Transverse colon (tissue), 4 donors: ENCODE measurements at regions not wholly inside any gene's neighbourhood (a gene's known extent, or its start where the extent isn't known, plus 50 kb on each side); places are given as distances from the start of the nearest gene placed in this dataset.

Experiments
- EP300 ChIP-seq: sonication (generic); formaldehyde crosslinking; IDR thresholded peaks from one replicate; pipeline ENCODE4 v1.6.1; 2017; ENCODE audit warnings: antibody characterized with exemption, low read depth
- POLR2AphosphoS5 ChIP-seq, 3 donors: sonication (generic); formaldehyde crosslinking; IDR thresholded peaks; one replicate each; pipeline ENCODE4 v1.6.1; 2016; ENCODE audit warnings: antibody characterized with exemption in 3 of 3
- TF ChIP-seq, protein P1 (sequence below), 5 experiments: fragments of 200-600 bp in 3 of 5; fragments of 450-650 bp in 2 of 5; sonication (generic) in 3 of 5; IDR thresholded peaks; 1 replicate in 2 of 5; 2 replicates in 3 of 5; pipeline ENCODE4 v1.5.1; 2016 to 2017; ENCODE audit warnings: antibody characterized with exemption in 5 of 5, inconsistent platforms in 3 of 5, mild to moderate bottlenecking in 2 of 5, moderate library complexity in 1 of 5

DNA sequence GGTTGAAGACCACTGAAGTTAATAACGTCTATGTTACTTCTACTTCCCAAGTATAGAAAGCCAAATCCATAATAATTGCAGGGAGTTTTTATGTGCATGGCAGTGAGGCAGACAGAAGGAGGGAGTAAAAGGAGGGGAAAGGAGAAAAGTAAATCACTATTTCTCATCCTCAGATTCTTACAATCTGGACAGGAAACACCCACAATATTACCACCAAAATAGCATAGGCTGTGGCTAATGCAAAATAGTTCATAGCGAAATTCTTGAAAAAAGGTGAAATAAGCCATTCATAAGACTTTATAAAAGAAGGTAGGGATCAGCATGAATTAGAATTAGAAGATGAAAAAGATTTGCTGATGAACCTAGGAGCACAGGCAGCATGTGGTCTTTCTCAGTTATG lies 128.1 kb downstream of the KCNJ2 start:
- TF ChIP-seq, protein P1, sequence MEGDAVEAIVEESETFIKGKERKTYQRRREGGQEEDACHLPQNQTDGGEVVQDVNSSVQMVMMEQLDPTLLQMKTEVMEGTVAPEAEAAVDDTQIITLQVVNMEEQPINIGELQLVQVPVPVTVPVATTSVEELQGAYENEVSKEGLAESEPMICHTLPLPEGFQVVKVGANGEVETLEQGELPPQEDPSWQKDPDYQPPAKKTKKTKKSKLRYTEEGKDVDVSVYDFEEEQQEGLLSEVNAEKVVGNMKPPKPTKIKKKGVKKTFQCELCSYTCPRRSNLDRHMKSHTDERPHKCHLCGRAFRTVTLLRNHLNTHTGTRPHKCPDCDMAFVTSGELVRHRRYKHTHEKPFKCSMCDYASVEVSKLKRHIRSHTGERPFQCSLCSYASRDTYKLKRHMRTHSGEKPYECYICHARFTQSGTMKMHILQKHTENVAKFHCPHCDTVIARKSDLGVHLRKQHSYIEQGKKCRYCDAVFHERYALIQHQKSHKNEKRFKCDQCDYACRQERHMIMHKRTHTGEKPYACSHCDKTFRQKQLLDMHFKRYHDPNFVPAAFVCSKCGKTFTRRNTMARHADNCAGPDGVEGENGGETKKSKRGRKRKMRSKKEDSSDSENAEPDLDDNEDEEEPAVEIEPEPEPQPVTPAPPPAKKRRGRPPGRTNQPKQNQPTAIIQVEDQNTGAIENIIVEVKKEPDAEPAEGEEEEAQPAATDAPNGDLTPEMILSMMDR (IDR thresholded peaks at IDR 0.05): no peak
- TF ChIP-seq POLR2AphosphoS5 (IDR thresholded peaks at IDR 0.05) (no peak), EP300 (no peak)
